Left renal pelvis (tissue), 4 donors: ENCODE measurements at regions not wholly inside any gene's neighbourhood (a gene's known extent, or its start where the extent isn't known, plus 50 kb on each side); places are given as distances from the start of the nearest gene placed in this dataset.

Source experiments
- DNase-seq, 4 donors: peaks; one replicate each; pipeline ENCODE4 v3.0.0-alpha.2; 2013; ENCODE audit warnings: low read depth in 4 of 4, low spot score in 3 of 4

DNA sequence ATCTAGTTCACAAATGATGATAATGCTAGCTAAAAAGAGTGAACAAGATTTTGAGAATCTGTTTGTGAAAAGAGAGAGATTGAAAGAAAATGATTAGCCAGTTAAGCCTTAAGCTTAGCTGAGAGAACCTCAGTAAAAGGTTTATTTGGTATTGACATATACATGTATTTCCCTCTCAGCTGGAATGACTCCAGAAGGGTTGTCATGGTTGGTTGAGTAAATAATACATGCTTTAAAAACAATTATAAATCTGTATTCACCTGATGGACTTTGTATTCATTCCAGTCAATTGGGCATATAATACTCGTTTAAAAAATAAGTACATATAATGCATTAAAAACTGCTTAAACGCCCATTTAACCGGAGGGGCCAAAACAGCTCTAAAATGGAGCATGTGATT lies 181.4 kb downstream of the GRB14 start:
- DNase-seq, result no peak

DNA sequence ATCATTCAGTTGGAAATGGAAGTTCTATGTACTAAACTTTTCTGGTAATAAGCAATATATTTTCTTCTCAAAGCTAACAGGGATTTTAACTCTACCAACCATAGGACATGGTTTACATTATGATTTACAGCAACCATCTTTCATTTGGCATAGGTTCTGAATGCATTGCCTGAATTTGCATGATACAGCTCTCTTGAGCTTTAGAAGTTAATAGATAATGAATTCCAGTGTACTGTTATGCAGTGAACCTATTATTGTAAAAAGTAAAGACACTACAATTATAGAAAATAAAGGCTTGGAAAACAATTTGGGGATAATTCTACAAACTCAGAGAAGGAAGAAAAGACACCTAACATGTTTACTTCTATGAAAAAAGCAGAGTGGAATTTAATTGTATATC lies 182.0 kb downstream of the GRB14 start:
- DNase-seq, result no peak

DNA sequence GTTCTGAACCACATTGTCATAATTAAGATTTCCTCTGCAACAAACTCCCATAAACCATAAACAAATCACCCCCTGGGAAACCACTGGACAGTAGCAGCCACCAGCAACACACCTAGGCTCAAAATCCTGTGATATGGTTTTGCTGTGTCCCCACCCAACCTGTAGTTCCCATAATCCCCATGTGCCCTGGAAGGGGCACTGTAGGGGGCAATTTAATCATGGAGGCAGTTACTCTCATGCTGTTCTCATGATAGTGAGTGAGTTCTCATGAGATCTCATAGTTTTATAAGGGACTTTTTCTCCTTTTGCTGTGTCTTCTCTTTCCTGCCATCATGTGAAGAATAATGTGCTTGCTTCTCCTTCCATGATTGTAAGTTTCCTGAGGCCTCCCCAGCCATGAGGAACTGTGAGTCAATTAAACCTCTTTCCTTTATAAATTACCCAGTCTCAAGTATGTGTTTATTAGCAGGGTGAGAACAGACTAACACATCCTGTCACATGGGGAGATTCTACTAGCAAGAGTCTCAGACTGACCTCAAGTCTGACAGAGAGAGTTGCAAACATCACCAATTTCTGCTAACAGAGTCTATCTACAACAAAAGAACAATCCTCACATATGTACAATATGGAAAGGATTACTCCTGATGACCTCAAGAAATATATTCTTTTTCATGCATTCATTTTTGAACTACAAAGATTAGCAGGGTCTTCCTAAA lies 182.6 kb downstream of the GRB14 start:
- no peak for DNase-seq

DNA sequence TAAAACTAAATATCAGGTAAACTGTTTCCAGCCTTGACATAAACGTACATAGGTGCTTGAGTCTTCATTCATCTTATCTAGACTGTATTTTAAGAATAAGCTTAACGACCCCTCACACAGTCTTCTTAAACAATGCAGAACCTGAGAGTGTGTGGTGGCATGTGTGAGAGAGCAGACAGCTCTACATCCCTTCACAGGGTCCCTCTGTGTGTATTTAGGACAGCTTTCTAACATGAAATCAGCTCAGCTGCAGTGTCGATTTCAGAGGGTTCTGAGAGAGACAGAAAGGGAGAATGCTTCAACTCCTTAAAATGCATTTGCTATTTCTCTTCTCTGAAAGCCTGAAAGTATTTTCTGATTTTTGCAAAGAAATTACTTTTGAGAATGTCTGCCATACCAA lies 185.2 kb downstream of the GRB14 start:
- DNase-seq, result no peak

DNA sequence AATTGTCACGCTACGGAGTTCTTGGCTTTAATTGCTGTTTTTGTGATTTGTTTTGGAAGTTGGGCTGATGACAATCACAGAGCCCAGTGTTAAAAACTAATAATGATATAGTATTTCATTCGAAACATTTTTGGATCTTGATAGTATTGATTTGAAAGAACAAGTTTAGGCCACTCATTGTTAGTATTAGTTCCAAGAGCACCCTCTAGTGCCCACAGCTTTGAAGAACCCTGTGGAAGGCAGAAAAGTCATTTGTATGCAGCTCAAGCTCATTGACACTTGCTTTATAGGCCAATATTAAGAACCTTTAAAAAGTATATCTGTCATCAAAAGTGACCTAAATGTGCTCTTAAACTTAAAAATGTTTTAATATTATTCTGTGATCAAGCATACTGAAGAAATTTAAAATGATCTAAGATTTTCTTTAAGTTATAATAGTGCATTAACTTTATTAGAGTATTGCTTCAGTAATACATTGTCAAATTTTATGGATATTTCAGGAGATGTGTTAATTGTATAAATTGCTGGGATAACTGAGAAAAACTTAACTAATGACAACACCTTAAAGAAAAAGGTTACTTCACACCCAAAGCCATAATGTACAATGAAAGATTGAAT lies 191.0 kb downstream of the GRB14 start:
- peak in 3 of 4 donors; percentile 5 to 14 (median 7) for DNase-seq

DNA sequence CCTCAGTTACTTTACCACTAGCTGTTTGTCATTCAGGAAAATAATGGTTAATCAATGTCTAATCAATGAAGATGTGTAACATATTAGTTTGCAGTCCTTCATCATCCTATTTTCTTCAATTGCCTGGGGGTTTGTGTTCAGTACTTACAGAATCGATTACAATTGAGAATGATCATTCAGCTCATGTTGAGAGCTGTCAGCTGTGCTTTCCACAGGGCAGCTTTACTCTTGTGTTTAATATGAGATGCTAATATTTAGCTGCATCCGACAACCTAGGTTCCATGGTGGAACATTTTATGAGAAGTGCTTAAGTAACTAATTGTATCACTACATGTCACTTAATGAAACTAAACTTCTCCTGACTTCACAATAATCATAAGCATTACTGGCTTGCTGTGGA lies 191.9 kb downstream of the GRB14 start:
- no peak for DNase-seq

DNA sequence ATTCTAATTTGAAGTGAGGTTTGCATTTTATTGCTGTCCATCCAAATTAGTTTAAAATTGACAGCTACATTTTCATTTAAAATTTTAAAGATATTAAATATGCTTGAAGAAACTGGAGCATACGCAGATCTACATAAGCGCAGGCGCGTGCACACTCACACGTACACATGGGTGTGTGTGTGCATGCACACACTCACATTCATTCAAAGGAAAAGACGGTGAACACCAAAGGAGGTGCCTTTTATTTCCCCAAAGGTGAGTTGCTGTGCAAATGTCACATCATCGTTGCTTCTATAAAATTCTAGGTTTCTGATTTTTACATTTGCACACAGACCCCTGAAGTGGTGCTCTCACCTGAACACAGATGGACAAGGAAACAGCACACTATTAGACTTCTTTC lies 194.2 kb downstream of the GRB14 start:
- no peak for DNase-seq

DNA sequence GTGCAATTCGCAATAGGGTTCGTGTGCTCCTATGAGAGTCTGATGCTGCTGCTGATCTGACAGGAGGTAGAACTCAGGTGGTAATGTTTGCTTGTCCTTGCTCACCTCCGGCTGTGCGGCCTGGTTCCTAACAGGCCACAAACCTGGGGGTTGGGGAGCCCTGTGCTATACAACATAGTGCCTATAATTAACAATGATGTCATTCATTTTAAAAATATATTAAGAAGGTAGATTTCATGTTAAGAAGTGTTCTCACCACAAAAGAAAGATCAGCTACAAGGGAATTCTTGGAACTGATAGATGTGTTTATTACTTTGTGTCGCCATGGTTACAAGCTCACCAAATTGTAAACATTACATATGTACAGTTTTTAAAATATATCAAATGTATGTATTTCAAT lies 200.5 kb downstream of the GRB14 start:
- no peak for DNase-seq

DNA sequence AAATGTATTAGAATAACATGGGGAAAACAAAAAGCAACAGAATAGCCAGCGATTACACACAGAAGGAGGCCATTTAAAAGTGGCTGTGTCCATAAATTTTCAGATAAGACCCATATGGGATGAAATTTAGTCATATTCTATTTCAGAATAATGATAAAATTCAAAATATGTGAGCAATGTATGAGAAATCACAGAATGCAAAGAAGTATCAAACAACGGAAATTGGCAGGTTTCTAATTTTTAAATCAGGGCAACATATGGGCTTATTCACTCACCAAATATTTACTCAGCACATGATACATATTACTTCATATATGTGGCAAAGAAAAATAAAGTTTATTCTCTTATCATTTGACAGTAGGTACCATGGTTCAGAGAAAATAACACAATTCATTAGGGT lies 208.5 kb downstream of the GRB14 start:
- DNase-seq, result no peak

DNA sequence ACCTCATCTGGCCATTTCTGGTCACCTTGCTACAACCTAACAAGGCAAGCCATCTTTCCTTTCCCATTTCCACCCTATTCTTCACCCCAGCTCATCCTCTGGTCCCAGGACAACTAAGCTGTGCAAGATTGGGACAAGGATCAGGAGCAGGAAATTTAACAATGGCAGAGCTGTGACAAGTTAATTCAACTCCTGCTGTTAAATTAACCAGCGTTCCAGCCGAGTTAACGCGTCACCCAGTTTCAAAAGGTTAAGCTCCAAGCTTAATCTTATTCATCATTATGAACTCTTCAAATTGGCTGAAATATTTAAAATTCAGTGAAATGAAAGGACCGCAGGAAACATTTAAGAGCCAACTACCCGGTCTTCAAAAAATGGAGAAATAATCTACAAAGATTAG lies 231.9 kb downstream of the GRB14 start:
- DNase-seq, result no peak

DNA sequence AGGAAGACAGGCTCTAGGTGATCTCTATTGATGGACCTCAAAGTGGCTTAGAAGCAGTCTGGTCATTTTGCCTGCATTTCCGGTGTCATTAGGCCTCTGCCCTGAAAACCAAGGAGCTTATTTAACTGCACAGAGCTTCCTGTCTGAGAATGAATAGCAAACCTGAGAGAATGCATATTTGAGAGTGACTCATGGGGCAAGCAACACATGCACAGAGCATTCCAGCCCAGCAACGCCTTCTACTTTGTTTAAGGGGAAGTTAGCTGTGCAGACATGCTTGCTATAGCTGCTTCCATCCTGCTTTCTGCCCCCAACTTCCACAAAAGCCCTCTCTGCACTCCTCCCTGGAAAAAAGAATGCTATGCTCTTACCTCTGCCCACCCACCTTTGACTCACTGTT lies 232.8 kb downstream of the GRB14 start:
- no peak for DNase-seq

DNA sequence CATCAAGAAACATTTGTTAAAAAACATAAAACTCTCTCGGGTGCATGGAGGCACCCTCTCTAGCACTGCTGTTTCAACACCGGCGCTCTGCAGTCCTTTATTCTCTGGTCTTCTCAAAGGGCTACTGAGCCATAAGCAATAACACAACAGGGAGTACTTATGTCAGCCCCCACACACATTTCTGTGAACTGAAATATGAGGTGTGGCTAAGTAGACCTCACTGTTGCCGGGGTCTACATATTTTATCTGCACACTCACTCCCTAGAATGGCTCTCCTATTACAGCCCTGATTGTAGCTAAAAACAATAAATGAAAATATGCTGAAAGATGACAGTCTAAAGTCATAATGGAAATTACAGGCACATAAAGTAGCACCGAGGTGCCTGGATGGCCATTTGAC lies 235.1 kb downstream of the GRB14 start:
- no peak for DNase-seq

DNA sequence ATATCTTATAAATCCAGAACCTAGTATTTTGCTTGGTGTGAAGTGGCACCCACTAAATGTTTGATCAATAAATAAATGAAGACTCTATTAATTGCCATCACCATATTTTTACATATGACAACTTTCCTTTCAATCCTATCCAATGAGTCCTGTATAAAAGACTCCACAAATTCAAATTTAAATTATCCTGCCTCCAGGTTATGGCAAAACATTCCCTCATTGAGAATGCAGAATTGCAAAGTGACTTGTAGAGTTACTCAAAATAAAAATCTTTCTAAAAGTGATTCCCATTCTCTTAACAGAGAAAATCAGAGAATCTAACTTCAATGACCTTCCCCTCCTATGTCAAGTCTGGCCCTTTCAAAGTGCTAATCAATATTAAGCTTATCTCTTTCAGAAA lies 236.8 kb downstream of the GRB14 start:
- no peak for DNase-seq

DNA sequence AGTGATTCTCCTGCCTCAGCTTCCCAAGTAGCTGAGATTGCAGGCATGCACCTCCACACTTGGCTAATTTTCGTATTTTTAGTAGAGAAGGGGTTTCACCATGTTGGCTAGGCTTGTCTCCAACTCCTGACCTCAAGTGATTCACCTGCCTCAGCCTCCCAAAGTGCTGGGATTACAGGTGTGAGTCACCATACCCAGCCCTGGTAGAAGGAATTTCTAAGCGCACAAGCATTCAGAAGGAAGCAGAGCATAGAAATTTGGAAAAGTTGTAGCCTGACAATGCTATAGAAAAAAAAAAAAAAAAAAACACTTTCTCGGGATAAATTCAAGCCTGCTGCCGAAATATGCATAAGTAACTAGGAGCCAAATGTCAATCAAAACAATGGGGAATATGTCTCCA lies 249.4 kb downstream of the GRB14 start:
- no peak for DNase-seq

DNA sequence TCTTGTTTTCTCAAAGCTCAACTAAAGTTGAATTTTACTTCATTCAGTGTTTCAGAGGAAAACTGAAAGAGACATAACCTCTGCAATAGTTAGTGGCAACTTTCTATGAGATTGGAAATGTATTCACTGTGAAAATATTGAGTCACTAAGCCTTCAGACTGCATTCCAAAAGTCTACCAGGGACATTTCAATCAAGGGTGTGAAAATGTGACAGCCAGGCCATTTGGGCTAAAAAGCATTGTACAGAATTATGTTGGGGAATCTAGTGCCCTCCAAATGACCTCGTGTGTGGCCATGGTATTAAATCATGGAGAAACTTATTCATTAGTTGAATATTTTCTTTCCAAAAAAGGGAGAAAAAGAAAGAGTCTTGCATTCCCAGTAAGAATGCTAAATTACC lies 251.9 kb downstream of the GRB14 start:
- no peak for DNase-seq

DNA sequence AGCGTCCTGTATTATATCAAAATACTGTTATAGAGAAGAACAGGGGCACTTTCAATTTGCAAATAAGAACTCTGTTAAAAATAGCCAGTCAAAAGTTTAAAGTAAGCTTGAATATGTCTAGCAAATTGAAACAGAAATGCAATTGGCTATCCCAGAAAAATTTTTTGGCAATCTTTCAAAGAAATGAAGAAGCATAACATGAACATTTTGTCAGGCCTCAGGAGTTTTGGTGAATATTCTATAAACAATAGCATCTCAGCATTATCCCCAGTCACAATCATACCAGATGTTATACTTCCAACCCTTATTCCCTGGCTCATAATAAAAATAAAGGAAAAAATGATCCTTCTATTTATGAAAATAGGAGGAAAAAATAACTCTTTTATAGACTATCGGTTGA lies 252.4 kb downstream of the GRB14 start:
- no peak for DNase-seq

DNA sequence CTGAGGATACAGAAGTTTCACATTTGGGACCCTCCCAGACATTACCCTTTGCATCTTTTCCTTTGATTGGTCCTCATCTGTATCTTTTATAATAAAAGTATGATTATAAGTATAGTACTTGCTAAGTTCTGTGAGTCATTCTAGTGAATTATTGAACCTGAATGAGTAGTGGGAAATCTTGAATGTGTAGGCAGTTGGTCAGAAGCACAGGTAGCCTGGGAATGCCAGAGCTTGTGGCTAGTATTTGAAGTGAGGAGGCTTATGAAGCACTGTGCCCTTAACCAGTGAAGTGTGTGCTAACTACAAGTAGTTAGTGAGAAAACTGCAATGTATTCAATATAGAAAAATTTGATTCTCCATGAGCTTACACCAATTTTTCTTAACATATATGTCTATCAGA lies 257.6 kb downstream of the GRB14 start:
- no peak for DNase-seq

DNA sequence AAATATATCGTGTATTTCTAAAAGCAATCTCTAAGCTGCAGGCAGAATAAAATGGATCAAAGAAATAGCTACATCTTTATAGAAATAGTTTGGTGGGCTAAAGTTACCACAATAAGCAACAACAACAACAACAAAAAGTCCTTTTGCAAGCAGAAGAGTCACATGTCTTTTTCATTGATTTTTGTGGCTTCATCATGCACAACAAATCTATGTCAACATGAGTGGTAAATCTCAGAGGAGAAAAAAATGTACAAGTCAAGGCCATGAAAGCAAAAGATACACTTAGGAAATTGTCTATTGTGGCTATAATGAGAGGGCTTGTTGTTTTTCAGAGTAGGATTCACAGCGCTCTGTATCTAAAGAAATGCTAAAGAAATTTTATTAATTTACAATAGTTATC lies 269.7 kb downstream of the GRB14 start:
- DNase-seq, result no peak

DNA sequence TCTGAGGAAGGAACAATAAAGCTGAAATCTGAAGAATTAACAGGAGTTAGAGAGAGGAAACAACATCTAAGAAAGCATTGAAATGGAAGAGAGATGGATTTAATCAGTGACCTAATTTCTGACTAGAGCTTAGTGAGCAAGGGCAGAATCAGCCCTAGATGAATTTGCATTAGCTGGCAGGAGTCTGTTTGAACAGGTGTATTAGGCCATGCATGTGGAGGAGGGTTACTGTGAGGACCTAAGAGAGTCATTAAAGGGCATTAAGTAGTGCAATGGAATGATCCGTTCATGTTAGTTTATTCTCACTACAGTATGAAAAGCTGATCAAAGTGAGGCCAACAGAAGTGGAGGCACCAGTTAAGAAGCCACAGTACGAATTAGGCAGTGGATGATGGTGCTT lies 285.3 kb downstream of the GRB14 start:
- DNase-seq, result no peak

DNA sequence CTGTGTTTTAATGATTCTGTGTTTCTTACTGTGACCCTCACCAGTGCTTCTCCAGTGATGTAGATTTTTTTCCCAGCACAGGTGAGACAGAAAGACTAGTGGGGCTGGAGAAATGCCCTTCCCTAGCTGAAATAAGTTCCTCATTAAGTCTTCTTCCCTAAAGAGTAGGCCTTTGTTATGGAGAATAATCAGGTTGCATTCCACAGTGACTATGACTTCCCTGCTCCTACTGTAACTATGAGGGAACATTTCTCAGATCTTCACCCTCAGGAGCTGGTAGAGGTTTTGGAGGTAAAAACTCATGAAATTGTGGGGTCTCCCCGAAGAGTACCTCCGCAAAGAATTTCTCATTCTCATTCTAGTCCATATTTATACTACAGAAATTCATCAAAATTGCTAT lies 286.2 kb downstream of the GRB14 start:
- DNase-seq, result no peak

DNA sequence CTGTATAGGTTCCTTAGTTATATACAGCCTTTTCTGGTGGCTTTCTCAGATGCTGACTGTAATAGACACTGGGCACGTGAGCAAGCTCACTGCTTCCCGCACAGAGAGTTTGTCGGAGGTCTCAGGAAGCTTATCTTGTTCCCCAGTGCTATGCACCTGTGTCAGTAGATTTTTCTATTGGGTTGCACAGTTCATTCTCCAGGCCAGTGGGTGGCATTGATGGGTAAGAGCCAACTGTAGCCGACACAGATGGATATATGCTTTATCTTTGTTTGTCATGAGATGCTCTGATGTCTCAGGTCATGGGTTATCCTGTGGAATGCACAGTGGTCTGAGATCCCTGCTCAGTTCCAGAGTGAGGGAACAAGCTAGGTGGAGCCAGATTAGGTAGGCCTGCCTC lies 293.0 kb downstream of the GRB14 start:
- DNase-seq, result no peak

DNA sequence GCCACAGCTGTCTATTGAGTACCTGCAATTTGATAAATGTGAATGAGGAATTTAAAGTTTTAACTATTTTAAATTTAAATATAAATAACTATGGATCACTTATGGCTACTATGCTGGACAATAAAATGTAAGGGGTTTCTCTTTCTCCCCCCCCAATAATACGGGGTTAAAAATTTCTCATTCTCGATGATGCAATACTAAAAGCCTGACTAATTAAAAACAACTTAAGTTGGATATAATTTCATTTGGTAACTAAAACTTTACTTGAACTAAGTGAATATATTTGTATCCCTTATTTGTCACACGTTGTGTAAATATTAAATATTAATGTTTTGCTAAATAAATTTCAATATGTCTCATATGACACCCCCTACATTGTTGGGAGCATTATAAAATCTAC lies 297.3 kb downstream of the GRB14 start:
- no peak for DNase-seq

DNA sequence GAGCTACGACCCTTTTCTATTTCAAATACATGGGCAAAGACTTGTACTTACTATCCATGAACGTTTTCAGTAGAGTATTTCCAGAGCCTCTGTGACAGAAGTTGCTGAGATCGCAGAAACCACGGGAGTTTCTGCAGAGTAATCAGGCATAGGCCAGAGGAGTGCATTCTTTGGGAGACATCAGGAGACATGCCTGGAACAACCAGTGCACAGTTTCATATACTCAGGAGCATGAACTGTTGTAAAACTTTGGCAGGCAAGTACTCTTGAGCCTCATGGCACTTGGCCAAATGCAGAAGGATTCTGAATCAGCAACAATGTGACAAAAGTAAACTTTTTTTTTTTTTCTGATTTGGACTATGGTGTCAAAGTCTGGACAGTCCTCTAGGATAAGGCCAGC lies 307.1 kb downstream of the GRB14 start:
- peak in 2 of 4 donors; percentile 0 to 8 for DNase-seq
